SU-DHL-6 (cell line): ENCODE measurements at regions not wholly inside any gene's neighbourhood (a gene's known extent, or its start where the extent isn't known, plus 50 kb on each side); places are given as distances from the start of the nearest gene placed in this dataset.

Experiments used
- H2AFZ ChIP-seq: fragments of 200-600 bp; sonication (generic); 2 replicates; pipeline ENCODE4 v1.6.1; 2014; ENCODE audit warnings: low read depth, mild to moderate bottlenecking, moderate library complexity, mixed read lengths, antibody characterized with exemption, low read length; ENCODE audit not compliant: severe bottlenecking
- H3F3A ChIP-seq: fragments of 200-600 bp; shearing (Covaris generic); 2 replicates; pipeline ENCODE4 v1.6.0; 2016; ENCODE audit warnings: antibody characterized with exemption, mild to moderate bottlenecking; ENCODE audit not compliant: insufficient read depth
- H3K27ac ChIP-seq: fragments of 200-600 bp; sonication (generic); 2 replicates; pipeline ENCODE4 v1.5.1; 2016; ENCODE audit warnings: low read depth, mild to moderate bottlenecking, low read length, moderate library complexity, mixed read lengths
- H3K27me3 ChIP-seq: fragments of 200-600 bp; sonication (generic), shearing (Covaris generic); 2 replicates; pipeline ENCODE4 v1.6.0; 2014; ENCODE audit warnings: mild to moderate bottlenecking, low read length
- H3K36me3 ChIP-seq: fragments of 200-600 bp; sonication (generic); 2 replicates; pipeline ENCODE4 v1.6.1; 2014; ENCODE audit warnings: mild to moderate bottlenecking, low read length, mixed read lengths
- H3K4me2 ChIP-seq: fragments of 300-600, 200-600 bp; shearing (Covaris generic), sonication (generic); 2 replicates; pipeline ENCODE4 v1.6.0; 2014; ENCODE audit warnings: low read length, low read depth, mild to moderate bottlenecking; ENCODE audit not compliant: poor library complexity, severe bottlenecking
- H3K4me3 ChIP-seq: fragments of 200-600 bp; sonication (generic); 2 replicates; pipeline ENCODE4 v1.5.1; 2014; ENCODE audit warnings: antibody characterized with exemption, low read length, mild to moderate bottlenecking, mixed read lengths; ENCODE audit not compliant: insufficient read depth, poor library complexity, severe bottlenecking
- H3K79me2 ChIP-seq: fragments of 200-600 bp; sonication (generic); 2 replicates; pipeline ENCODE4 v1.6.1; 2014; ENCODE audit warnings: mild to moderate bottlenecking, low read length, moderate library complexity; ENCODE audit not compliant: insufficient read depth
- H3K9ac ChIP-seq: fragments of 200-600 bp; sonication (generic); 2 replicates; pipeline ENCODE4 v1.7.0; 2014; ENCODE audit warnings: mild to moderate bottlenecking, low read length
- H3K9me2 ChIP-seq: fragments of 200-600 bp; sonication (generic); replicated peaks from 2 replicates; pipeline ENCODE4 v1.6.1; 2014; ENCODE audit warnings: low read length; ENCODE audit not compliant: insufficient read depth
- H3K9me3 ChIP-seq: fragments of 200-600 bp; sonication (generic); 2 replicates; pipeline ENCODE4 v1.6.1; 2014; ENCODE audit warnings: low read length, mixed read lengths; ENCODE audit not compliant: insufficient read depth
- H4K20me1 ChIP-seq: fragments of 200-600 bp; sonication (generic); 2 replicates; pipeline ENCODE4 v1.6.1; 2014; ENCODE audit warnings: low read depth, mild to moderate bottlenecking, antibody characterized with exemption, low read length, moderate library complexity, mixed read lengths
- EZH2phosphoT487 ChIP-seq: fragments of 200-600 bp; sonication (generic), shearing (Covaris generic); conservative IDR thresholded peaks from 2 replicates; pipeline ENCODE4 v1.6.1; 2018; ENCODE audit warnings: mild to moderate bottlenecking, antibody characterized with exemption, low read length, moderate library complexity, mixed read lengths
- TF ChIP-seq, protein P1 (sequence below): fragments of 200-600 bp; sonication (generic); IDR thresholded peaks from one replicate; pipeline ENCODE4 v1.5.1; 2017; ENCODE audit warnings: antibody characterized with exemption, mild to moderate bottlenecking, low read length, moderate library complexity; ENCODE audit not compliant: insufficient read depth, poor library complexity, severe bottlenecking

DNA sequence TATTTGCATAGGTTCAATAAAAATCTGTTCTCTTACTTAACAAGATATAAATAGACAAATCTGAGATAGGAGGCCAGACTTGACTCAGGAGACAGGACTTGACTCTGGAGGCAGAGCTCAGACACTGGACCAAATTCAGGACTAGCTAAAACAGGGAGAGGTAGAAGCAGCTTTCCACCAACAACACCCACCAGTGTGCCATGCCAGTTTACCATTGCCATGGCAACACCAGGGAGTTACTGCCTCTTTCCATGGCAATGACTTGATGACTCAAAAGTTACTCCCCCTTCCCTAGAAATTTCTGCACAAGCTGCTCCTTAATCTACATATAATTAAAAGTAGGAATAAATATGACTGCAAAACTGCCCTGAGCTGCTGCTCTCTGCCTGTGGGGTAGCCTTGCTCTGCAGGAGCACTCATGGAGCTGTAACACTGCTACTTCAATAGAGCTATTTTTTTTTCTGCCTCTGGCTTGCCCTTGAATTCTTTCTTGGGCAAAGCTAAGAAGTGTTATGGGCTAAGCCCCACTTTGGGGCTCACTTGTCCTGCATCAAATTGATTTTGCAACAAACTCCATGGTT is 473.0 kb downstream of the PLK2 start:
- H4K20me1 ChIP-seq: no peaks in the 10 kb centered on the region
- H3K4me3 ChIP-seq: no peak overlapping the region
- H3K4me2 ChIP-seq: no peak overlapping the region
- no peak overlapping the region for H3K27ac ChIP-seq
- H2AFZ ChIP-seq: no peak overlapping the region
- H3K36me3 ChIP-seq: no peaks in the 10 kb centered on the region
- no peak overlapping the region for H3K9ac ChIP-seq
- H3K27me3 ChIP-seq: no peaks in the 10 kb centered on the region
- no peaks in the 10 kb centered on the region for H3F3A ChIP-seq
- no peaks in the 10 kb centered on the region for H3K9me3 ChIP-seq
- TF ChIP-seq, protein P1, sequence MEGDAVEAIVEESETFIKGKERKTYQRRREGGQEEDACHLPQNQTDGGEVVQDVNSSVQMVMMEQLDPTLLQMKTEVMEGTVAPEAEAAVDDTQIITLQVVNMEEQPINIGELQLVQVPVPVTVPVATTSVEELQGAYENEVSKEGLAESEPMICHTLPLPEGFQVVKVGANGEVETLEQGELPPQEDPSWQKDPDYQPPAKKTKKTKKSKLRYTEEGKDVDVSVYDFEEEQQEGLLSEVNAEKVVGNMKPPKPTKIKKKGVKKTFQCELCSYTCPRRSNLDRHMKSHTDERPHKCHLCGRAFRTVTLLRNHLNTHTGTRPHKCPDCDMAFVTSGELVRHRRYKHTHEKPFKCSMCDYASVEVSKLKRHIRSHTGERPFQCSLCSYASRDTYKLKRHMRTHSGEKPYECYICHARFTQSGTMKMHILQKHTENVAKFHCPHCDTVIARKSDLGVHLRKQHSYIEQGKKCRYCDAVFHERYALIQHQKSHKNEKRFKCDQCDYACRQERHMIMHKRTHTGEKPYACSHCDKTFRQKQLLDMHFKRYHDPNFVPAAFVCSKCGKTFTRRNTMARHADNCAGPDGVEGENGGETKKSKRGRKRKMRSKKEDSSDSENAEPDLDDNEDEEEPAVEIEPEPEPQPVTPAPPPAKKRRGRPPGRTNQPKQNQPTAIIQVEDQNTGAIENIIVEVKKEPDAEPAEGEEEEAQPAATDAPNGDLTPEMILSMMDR: no peak
- TF ChIP-seq EZH2phosphoT487: no peak
- H3K79me2 ChIP-seq: no peaks in the 10 kb centered on the region
- no peaks in the 10 kb centered on the region for H3K9me2 ChIP-seq

DNA sequence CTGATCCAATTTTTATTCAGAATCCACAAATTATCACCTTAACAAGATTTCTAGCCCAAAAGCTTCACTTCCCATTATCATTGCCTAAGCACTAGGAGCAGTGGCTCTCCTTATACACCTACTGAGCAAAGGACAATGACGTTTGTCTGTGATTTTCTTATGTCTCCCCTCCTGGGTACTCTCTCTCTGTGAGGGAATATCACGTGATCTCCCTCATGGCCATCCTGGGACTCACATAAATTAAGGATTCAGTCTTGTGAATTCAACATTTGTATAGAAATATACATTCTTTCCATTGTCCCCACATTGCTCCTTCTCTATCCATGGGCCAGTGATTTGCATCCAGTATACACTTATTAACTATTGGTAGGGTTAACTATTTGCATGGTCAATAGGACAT is 476.5 kb downstream of the PLK2 start:
- Histone ChIP-seq H4K20me1 (no peaks in the 10 kb centered on the region), H3F3A (no peaks in the 10 kb centered on the region), H3K27ac (no peak overlapping the region), H3K36me3 (no peaks in the 10 kb centered on the region), H3K79me2 (no peaks in the 10 kb centered on the region), H3K9ac (no peak overlapping the region), H3K4me2 (no peak overlapping the region), H3K9me2 (no peaks in the 10 kb centered on the region), H2AFZ (no peak overlapping the region), H3K9me3 (no peaks in the 10 kb centered on the region), H3K27me3 (no peaks in the 10 kb centered on the region), H3K4me3 (no peak overlapping the region)
- no peak for TF ChIP-seq EZH2phosphoT487
- TF ChIP-seq, protein P1: no peak

DNA sequence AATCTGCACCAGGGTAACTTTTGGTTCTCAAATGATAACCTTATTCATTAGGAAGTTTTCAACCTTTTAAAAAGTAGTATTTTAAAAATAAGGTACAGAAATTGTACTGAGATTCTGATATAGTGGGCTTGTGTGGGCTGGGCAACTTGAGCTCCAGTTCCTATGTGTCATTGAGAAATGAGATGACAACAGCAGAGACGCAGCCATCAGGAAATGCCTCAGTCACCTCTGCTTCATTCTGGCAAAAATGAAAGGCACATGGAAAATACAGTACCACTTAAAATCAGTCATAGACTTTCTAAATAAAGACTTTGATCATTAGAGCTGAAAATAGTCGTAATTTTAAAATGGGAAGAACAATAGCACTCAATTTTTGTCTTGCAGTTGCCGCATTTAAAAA is 480.2 kb downstream of the PLK2 start:
- Histone ChIP-seq H4K20me1 (no peaks in the 10 kb centered on the region), H3K36me3 (no peaks in the 10 kb centered on the region), H3K9me3 (no peaks in the 10 kb centered on the region), H3K9me2 (no peaks in the 10 kb centered on the region), H3K4me3 (no peak overlapping the region), H2AFZ (no peak overlapping the region), H3K9ac (no peak overlapping the region), H3K79me2 (no peaks in the 10 kb centered on the region), H3K4me2 (no peak overlapping the region), H3K27ac (no peak overlapping the region), H3K27me3 (no peaks in the 10 kb centered on the region), H3F3A (no peaks in the 10 kb centered on the region)
- no peak for TF ChIP-seq EZH2phosphoT487
- TF ChIP-seq, protein P1: no peak
